ENCODE measurements at regions not wholly inside any gene's neighbourhood (a gene's known extent, or its start where the extent isn't known, plus 50 kb on each side); places are given as distances from the start of the nearest gene placed in this dataset.

GRCh38 chr13:65603160-65603559 lies 1627.0 kb downstream of the PCDH9 start:
- no peaks in the 10 kb centered on the region for H3F3A ChIP-seq (ENCODE audit: low read depth)
- H3K4me1 ChIP-seq (ENCODE audit: insufficient read depth, low read length, poor library complexity, severe bottlenecking) = no peaks in the 10 kb centered on the region
- no peaks in the 10 kb centered on the region for H3K9me2 ChIP-seq (replicated peaks; ENCODE audit: low read depth, low read length)
- TF ChIP-seq CTCF (conservative IDR thresholded peaks at IDR 0.05; ENCODE audit: low read length) = no peak
- no peak for TF ChIP-seq EZH2phosphoT487 (IDR thresholded peaks at IDR 0.05; ENCODE audit: borderline replicate concordance)
- H3K36me3 ChIP-seq (ENCODE audit: insufficient read depth, low read length) = no peaks in the 10 kb centered on the region
- H3K9ac ChIP-seq (ENCODE audit: low read depth, low read length, poor library complexity, severe bottlenecking) = no peak overlapping the region
- H3K9me3 ChIP-seq (ENCODE audit: insufficient read depth, low read depth, low read length) = no peaks in the 10 kb centered on the region
- H3K4me2 ChIP-seq (ENCODE audit: low read depth, low read length, poor library complexity, severe bottlenecking) = no peak overlapping the region
- no peaks in the 10 kb centered on the region for H3K79me2 ChIP-seq (ENCODE audit: insufficient read depth, low read length)
- H3K27me3 ChIP-seq (ENCODE audit: insufficient read depth, low read length, poor library complexity, severe bottlenecking) = no peaks in the 10 kb centered on the region
- H2AFZ ChIP-seq (ENCODE audit: low read length) = no peak overlapping the region
- H3K4me3 ChIP-seq (ENCODE audit: low read length, poor library complexity, severe bottlenecking) = no peak overlapping the region
- H4K20me1 ChIP-seq (ENCODE audit: insufficient read depth, low read length, poor library complexity, severe bottlenecking) = no peaks in the 10 kb centered on the region

- no peak overlapping the region for H3K4me2 ChIP-seq (ENCODE audit: low read depth, low read length, poor library complexity, severe bottlenecking)
- H3K9me2 ChIP-seq (replicated peaks; ENCODE audit: low read depth, low read length) = no peaks in the 10 kb centered on the region
- no peak for TF ChIP-seq EZH2phosphoT487 (IDR thresholded peaks at IDR 0.05; ENCODE audit: borderline replicate concordance)
- TF ChIP-seq CTCF (conservative IDR thresholded peaks at IDR 0.05; ENCODE audit: low read length) = no peak
- H3F3A ChIP-seq (ENCODE audit: low read depth) = no peaks in the 10 kb centered on the region
- H3K79me2 ChIP-seq (ENCODE audit: insufficient read depth, low read length) = no peaks in the 10 kb centered on the region
- H3K36me3 ChIP-seq (ENCODE audit: insufficient read depth, low read length) = no peaks in the 10 kb centered on the region
- no peak overlapping the region for H3K4me3 ChIP-seq (ENCODE audit: low read length, poor library complexity, severe bottlenecking)
- H3K4me1 ChIP-seq (ENCODE audit: insufficient read depth, low read length, poor library complexity, severe bottlenecking) = no peaks in the 10 kb centered on the region
- no peaks in the 10 kb centered on the region for H3K27me3 ChIP-seq (ENCODE audit: insufficient read depth, low read length, poor library complexity, severe bottlenecking)
- H2AFZ ChIP-seq (ENCODE audit: low read length) = no peak overlapping the region
- H3K9ac ChIP-seq (ENCODE audit: low read depth, low read length, poor library complexity, severe bottlenecking) = no peak overlapping the region
- no peaks in the 10 kb centered on the region for H4K20me1 ChIP-seq (ENCODE audit: insufficient read depth, low read length, poor library complexity, severe bottlenecking)
- H3K9me3 ChIP-seq (ENCODE audit: insufficient read depth, low read depth, low read length) = no peaks in the 10 kb centered on the region
These were observed 1628.3 kb downstream of the PCDH9 start for GRCh38 chr13:65601855-65602254.

DNA sequence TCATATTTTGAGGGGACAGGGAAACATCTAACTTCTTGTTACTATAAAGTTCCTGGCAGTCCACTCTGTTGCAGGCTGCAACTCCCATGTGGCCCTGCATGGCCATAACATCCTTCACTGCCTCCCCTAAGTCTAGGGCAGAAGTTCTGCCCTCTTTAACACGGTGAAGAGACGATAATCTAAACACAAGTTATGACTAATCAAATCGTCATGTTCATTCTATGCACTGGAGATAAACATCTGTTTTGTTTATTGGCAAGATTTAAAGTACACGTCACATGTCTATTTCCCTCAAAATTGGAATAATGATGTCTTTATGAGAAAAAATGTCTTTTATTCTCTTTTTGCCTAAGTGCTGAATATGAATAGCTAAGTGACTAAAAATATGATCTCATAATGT lies 1629.4 kb downstream of the PCDH9 start:
- no peaks in the 10 kb centered on the region for H3K9me2 ChIP-seq (replicated peaks; ENCODE audit: low read depth, low read length)

More for the DNA sequence above, 1629.4 kb downstream of the PCDH9 start:
- H3K9ac ChIP-seq (ENCODE audit: low read depth, low read length, poor library complexity, severe bottlenecking) = no peak overlapping the region
- no peak overlapping the region for H2AFZ ChIP-seq (ENCODE audit: low read length)
- H3K9me3 ChIP-seq (ENCODE audit: insufficient read depth, low read depth, low read length) = no peaks in the 10 kb centered on the region
- H3K79me2 ChIP-seq (ENCODE audit: insufficient read depth, low read length) = no peaks in the 10 kb centered on the region
- no peaks in the 10 kb centered on the region for H3K27me3 ChIP-seq (ENCODE audit: insufficient read depth, low read length, poor library complexity, severe bottlenecking)
- TF ChIP-seq EZH2phosphoT487 (IDR thresholded peaks at IDR 0.05; ENCODE audit: borderline replicate concordance) = no peak
- TF ChIP-seq CTCF (conservative IDR thresholded peaks at IDR 0.05; ENCODE audit: low read length) = no peak
- peaks cover 7% of the 10 kb centered on the region for H3K4me1 ChIP-seq (ENCODE audit: insufficient read depth, low read length, poor library complexity, severe bottlenecking)
- no peak overlapping the region for H3K4me2 ChIP-seq (ENCODE audit: low read depth, low read length, poor library complexity, severe bottlenecking)
- H3K36me3 ChIP-seq (ENCODE audit: insufficient read depth, low read length) = no peaks in the 10 kb centered on the region
- no peaks in the 10 kb centered on the region for H4K20me1 ChIP-seq (ENCODE audit: insufficient read depth, low read length, poor library complexity, severe bottlenecking)
- H3F3A ChIP-seq (ENCODE audit: low read depth) = no peaks in the 10 kb centered on the region
- H3K4me3 ChIP-seq (ENCODE audit: low read length, poor library complexity, severe bottlenecking) = no peak overlapping the region

Data from Loucy (cell line).